Activated naive CD4-positive, alpha-beta T cell treated with anti-CD3 and anti-CD28 coated beads, Interleukin-2, amount 50 U/mL, for 72 hours (primary cell): ENCODE measurements at regions not wholly inside any gene's neighbourhood (a gene's known extent, or its start where the extent isn't known, plus 50 kb on each side); places are given as distances from the start of the nearest gene placed in this dataset.

Experiments
- ATAC-seq, 2 donors: fragments of 150-1000 bp; cut with Tn5 transposase; 2 replicates each; pipeline ENCODE4 v1.10.0; 2021; ENCODE audit warnings: mild to moderate bottlenecking in 2 of 2, moderate library complexity in 2 of 2
- DNase-seq, 2 donors: peaks; one replicate each; pipeline ENCODE4 v3.0.0; 2021 to 2022; ENCODE audit warnings: low spot score in 2 of 2
- H3K27ac Mint-ChIP-seq, 2 donors: one replicate each; pipeline ENCODE4 v1.8.0; 2022; ENCODE audit warnings: mild to moderate bottlenecking in 2 of 2, mixed read lengths in 2 of 2
- H3K36me3 Mint-ChIP-seq, 2 donors: one replicate each; pipeline ENCODE4 v1.8.0; 2022; ENCODE audit warnings: mixed read lengths in 2 of 2
- H3K9me3 Mint-ChIP-seq, 2 donors: one replicate each; pipeline ENCODE4 v1.8.0; 2022; ENCODE audit warnings: mixed read lengths in 2 of 2

DNA sequence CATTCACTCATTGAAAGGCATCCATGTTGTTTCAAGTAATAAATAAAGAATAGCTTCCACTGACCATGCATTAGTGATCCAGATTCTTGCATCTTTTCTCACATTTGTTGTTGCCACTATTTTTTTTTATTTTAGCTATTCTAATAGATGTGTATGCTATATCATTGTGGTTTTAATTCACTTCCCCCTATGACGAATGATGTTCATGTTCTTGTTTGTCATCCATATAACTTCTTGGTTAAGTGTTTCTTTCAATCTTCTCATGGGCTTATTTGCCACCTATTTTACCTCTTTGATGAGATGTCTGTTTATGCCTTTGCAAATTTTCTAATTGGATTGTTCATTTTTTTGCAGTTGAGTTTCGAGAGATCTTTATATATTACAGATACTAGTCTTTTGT is 681.2 kb downstream of the HDGFL1 start:
- DNase-seq (no peak), ATAC-seq (no peak)
- H3K36me3 Mint-ChIP-seq, result peaks cover 0 to 8% of the 10 kb centered on the region in 2 donors
- H3K27ac Mint-ChIP-seq, result no peak overlapping the region
- peaks cover 8 to 12% of the 10 kb centered on the region in 2 donors for H3K9me3 Mint-ChIP-seq

- no peak for ATAC-seq
- H3K27ac Mint-ChIP-seq, result no peak overlapping the region
- no peak for DNase-seq
- peaks cover 6 to 20% of the 10 kb centered on the region in 2 donors for H3K36me3 Mint-ChIP-seq
- H3K9me3 Mint-ChIP-seq, result peaks cover 31 to 32% of the 10 kb centered on the region in 2 donors
Measured at GRCh38 chr6:23262864-23263263, 693.5 kb downstream of the HDGFL1 start.

- peaks cover 15 to 22% of the 10 kb centered on the region in 2 donors for H3K9me3 Mint-ChIP-seq
- no peak for ATAC-seq
- H3K27ac Mint-ChIP-seq, result no peak overlapping the region
- DNase-seq, result no peak
- peaks cover 0 to 9% of the 10 kb centered on the region in 2 donors for H3K36me3 Mint-ChIP-seq
Measured at GRCh38 chr6:23265270-23265669, 695.9 kb downstream of the HDGFL1 start.

DNA sequence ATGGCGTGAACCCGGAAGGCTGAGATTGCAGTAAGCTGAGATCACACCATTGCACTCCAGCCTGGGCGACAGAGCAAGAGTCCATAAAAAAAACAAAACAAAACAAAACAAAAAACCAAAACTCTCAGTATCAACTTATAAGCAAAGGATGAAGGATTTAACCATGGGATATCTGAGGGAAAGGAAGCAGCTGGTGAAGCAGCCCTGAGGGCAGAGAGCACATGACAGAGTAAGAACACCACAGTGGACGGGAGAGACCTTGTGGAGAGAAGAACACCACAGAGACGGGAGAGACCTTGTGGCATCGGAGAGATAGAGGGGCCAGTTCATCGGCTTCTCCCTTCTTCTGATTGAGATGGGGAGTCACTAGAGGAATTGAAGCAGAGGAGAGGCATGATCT is 697.2 kb downstream of the HDGFL1 start:
- DNase-seq (no peak), ATAC-seq (no peak)
- Mint-ChIP-seq H3K36me3 (no peaks in the 10 kb centered on the region), H3K27ac (no peak overlapping the region), H3K9me3 (peaks cover 13% of the 10 kb centered on the region in 2 donors)

GRCh38 chr6:23267651-23268050 is 698.3 kb downstream of the HDGFL1 start:
- no peak for DNase-seq
- H3K36me3 Mint-ChIP-seq, result no peaks in the 10 kb centered on the region

DNA sequence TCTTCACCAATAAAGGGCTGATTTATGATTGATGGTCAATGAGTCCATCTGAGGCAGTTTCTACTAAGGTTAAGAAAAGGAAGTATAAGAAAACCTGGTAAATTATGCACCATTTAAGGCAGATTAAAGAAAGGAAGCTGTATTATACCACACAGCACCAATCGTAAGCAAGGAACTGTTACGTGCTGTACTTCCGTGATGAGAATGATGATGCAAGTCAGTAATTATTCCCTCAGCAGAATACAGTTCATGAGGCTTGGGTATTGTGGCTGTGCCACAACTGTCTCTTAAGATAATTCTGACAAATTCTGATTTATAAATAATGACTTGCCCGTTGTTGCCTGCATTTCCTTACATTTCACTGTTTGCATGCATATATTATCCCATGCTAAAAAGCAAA is 699.0 kb downstream of the HDGFL1 start:
- peaks cover 13% of the 10 kb centered on the region in 2 donors for H3K9me3 Mint-ChIP-seq
- no peaks in the 10 kb centered on the region for H3K36me3 Mint-ChIP-seq
- DNase-seq, result no peak
- H3K27ac Mint-ChIP-seq, result no peak overlapping the region
- no peak for ATAC-seq

More at GRCh38 chr6:23267651-23268050, 698.3 kb downstream of the HDGFL1 start:
- ATAC-seq, result no peak
- no peak overlapping the region for H3K27ac Mint-ChIP-seq
- peaks cover 13% of the 10 kb centered on the region in 2 donors for H3K9me3 Mint-ChIP-seq

GRCh38 chr6:23269436-23269835 is 700.1 kb downstream of the HDGFL1 start:
- Mint-ChIP-seq H3K36me3 (no peaks in the 10 kb centered on the region), H3K9me3 (peaks cover 13% of the 10 kb centered on the region in 2 donors), H3K27ac (no peak overlapping the region)
- ATAC-seq, result no peak
- no peak for DNase-seq

GRCh38 chr6:23272536-23272935 is 703.2 kb downstream of the HDGFL1 start:
- no peak for ATAC-seq
- peaks cover 0 to 4% of the 10 kb centered on the region in 2 donors for H3K9me3 Mint-ChIP-seq
- H3K36me3 Mint-ChIP-seq, result no peaks in the 10 kb centered on the region
- H3K27ac Mint-ChIP-seq, result no peak overlapping the region
- DNase-seq, result no peak

- ATAC-seq (no peak), DNase-seq (no peak)
- Mint-ChIP-seq H3K36me3 (no peaks in the 10 kb centered on the region), H3K27ac (no peak overlapping the region), H3K9me3 (no peaks in the 10 kb centered on the region)
Measured at GRCh38 chr6:23277521-23278179, 708.3 kb downstream of the HDGFL1 start.

DNA sequence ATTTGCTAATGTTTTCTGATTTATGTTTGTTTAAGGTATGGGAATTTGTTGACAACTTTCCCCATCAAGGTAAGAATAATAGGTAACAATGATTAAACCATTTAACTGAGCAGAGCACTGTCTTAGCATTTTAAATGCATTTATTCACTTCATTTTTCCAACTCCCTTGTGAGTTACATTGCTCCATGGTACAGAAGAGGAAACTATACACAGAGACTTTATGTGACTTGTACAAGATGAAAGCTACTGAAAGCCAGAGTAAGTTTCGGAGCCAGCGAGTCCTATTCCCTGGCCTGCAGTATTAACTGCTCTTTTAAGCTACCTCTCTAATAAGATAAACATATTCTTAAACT is 708.8 kb downstream of the HDGFL1 start:
- Mint-ChIP-seq H3K27ac (no peak overlapping the region), H3K36me3 (no peaks in the 10 kb centered on the region), H3K9me3 (no peaks in the 10 kb centered on the region)
- no peak for DNase-seq
- no peak for ATAC-seq

DNA sequence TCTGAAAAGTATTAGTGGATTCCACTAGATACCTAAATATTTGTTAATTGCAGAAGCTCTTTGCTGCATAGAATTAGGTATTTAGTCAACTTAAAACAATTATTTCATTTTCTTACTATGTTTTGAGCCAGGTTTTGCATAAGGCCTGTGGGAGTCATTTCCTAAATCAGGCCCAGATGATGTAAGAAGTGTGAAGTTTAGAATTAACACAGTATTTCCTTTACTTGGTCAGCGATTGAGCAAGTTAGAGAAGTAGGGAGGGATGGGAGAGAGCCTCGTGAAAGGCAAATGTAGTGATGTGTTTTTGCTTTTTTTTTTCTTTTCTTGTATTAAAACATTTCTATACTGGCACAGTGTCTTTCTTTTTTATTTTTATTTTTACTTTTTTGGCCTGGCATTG is 711.1 kb downstream of the HDGFL1 start:
- Mint-ChIP-seq H3K36me3 (peaks cover 0 to 6% of the 10 kb centered on the region in 2 donors), H3K9me3 (peaks cover 0 to 4% of the 10 kb centered on the region in 2 donors), H3K27ac (no peak overlapping the region)
- DNase-seq (no peak), ATAC-seq (no peak)

GRCh38 chr6:23282252-23283021 is 713.1 kb downstream of the HDGFL1 start:
- peaks cover 0 to 13% of the 10 kb centered on the region in 2 donors for H3K9me3 Mint-ChIP-seq
- DNase-seq (no peak), ATAC-seq (no peak)
- peaks cover 0 to 6% of the 10 kb centered on the region in 2 donors for H3K36me3 Mint-ChIP-seq
- no peak overlapping the region for H3K27ac Mint-ChIP-seq

- DNase-seq (no peak), ATAC-seq (no peak)
- H3K9me3 Mint-ChIP-seq, result peaks cover 3 to 9% of the 10 kb centered on the region in 2 donors
- no peaks in the 10 kb centered on the region for H3K36me3 Mint-ChIP-seq
- H3K27ac Mint-ChIP-seq, result no peak overlapping the region
Measured at GRCh38 chr6:23293653-23294052, 724.3 kb downstream of the HDGFL1 start.

DNA sequence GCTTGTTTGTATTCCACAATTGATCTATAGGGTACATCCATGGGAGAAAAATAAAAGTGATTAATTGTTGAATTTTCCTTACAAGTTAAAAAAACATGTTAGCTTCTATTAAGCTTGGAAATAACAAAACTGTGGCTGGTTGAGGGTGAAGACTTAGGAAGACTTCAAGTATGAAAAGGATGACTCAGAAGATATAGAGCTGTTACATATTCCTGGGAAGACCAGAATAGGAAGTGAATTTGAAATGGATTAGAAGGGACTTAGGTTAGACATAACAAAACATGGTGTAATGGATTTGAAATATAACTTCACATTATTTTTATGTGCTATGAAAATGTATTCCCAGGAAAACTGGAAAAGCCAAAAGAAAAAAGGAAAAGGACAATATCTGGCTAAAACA is 732.2 kb downstream of the HDGFL1 start:
- no peak for ATAC-seq
- Mint-ChIP-seq H3K9me3 (peaks cover 0 to 3% of the 10 kb centered on the region in 2 donors), H3K36me3 (no peaks in the 10 kb centered on the region), H3K27ac (no peak overlapping the region)
- no peak for DNase-seq

DNA sequence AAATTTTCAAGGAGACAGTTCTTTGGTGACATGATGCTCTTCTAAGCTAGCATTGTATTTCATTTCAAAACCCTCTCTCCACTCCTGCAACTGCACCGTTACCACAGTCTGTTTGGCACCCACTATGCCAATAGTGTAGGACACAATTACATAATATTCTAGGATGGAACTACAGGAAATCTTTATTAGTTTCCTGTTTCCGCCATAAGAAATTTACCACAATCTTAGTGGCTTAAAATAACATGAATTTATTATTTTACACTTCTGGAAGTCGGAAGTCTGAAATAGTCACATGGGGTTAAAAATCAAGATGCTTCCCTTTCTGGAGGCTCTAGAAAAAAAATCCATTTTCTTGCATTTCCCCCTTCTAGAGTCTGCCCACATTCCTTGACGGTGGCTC is 733.1 kb downstream of the HDGFL1 start:
- ATAC-seq, result no peak
- H3K36me3 Mint-ChIP-seq, result no peaks in the 10 kb centered on the region
- H3K27ac Mint-ChIP-seq, result no peak overlapping the region

GRCh38 chr6:23305325-23305943 is 736.1 kb downstream of the HDGFL1 start:
- Mint-ChIP-seq H3K9me3 (peaks cover 11 to 13% of the 10 kb centered on the region in 2 donors), H3K36me3 (no peaks in the 10 kb centered on the region), H3K27ac (no peak overlapping the region)
- DNase-seq (no peak), ATAC-seq (no peak)

More for the DNA sequence above, 733.1 kb downstream of the HDGFL1 start:
- DNase-seq, result no peak
- H3K9me3 Mint-ChIP-seq, result peaks cover 0 to 3% of the 10 kb centered on the region in 2 donors

GRCh38 chr6:23306251-23306950 is 737.0 kb downstream of the HDGFL1 start:
- Mint-ChIP-seq H3K36me3 (no peaks in the 10 kb centered on the region), H3K9me3 (peaks cover 11 to 17% of the 10 kb centered on the region in 2 donors), H3K27ac (no peak overlapping the region)
- ATAC-seq (no peak), DNase-seq (no peak)
